NT2/D1 (cell line): ENCODE measurements at regions not wholly inside any gene's neighbourhood (a gene's known extent, or its start where the extent isn't known, plus 50 kb on each side); places are given as distances from the start of the nearest gene placed in this dataset.
"Not testable (repeated sequence)": the region's sequence is repeated elsewhere in the genome, so short reads cannot be mapped to it uniquely, and the experiment has no call there.

Source experiments
- DNase-seq: peaks from one replicate; pipeline ENCODE4 v3.0.0-alpha.2; 2011; ENCODE audit warnings: low read depth, low spot score
- H3K27me3 ChIP-seq: 2 replicates; pipeline ENCODE4 v1.6.0; 2011; ENCODE audit warnings: mild to moderate bottlenecking; ENCODE audit not compliant: insufficient read length, insufficient read depth
- H3K36me3 ChIP-seq: 2 replicates; pipeline ENCODE4 v1.6.1; 2011; ENCODE audit warnings: mild to moderate bottlenecking, low read length, mixed read lengths; ENCODE audit not compliant: insufficient read depth, insufficient read length
- H3K4me1 ChIP-seq: 2 replicates; pipeline ENCODE4 v1.5.1; 2011; ENCODE audit not compliant: insufficient read depth, insufficient read length
- H3K4me3 ChIP-seq: 2 replicates; pipeline ENCODE4 v1.5.1; 2011; ENCODE audit warnings: low read depth; ENCODE audit not compliant: insufficient read length
- H3K9ac ChIP-seq: 2 replicates; pipeline ENCODE4 v1.6.0; 2011; ENCODE audit warnings: low read depth; ENCODE audit not compliant: insufficient read length
- H3K9me3 ChIP-seq: 2 replicates; pipeline ENCODE4 v1.5.1; 2011; ENCODE audit warnings: mild to moderate bottlenecking, low read length; ENCODE audit not compliant: insufficient read depth
- SUZ12 ChIP-seq: IDR thresholded peaks from 2 replicates; pipeline ENCODE4 v1.6.1; 2011; ENCODE audit not compliant: insufficient read length, insufficient read depth; ENCODE audit errors: extremely low read depth
- YY1 ChIP-seq: IDR thresholded peaks from 2 replicates; pipeline ENCODE4 v1.6.1; 2011; ENCODE audit not compliant: insufficient read length, insufficient read depth
- ZNF274 ChIP-seq: IDR thresholded peaks from 2 replicates; pipeline ENCODE4 v1.6.1; 2011; ENCODE audit warnings: mild to moderate bottlenecking, low read depth, low read length

DNA sequence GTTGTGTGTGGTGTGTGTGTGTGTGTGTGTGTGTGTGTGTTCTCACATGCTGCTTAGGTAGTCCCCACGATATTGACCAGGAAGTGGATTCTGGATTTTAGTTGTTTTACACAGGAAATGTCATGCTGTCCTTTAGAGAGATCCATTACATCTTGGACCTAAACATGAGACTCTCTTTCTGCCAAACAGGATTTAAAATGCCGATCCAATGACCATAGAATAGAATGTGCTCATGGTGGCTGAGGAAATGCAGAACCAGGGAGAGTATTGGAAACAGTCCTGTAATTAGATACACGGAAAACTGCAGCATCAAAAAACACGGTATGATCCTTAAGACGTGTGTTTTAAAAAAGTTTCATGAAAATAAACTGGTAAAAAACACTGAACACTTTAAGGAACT, 347.8 kb upstream of the FRG1 start:
- peaks cover 2% of the 10 kb centered on the region for H3K4me1 ChIP-seq
- no peak overlapping the region for H3K9ac ChIP-seq
- no peaks in the 10 kb centered on the region for H3K9me3 ChIP-seq
- DNase-seq = no peak
- no peaks in the 10 kb centered on the region for H3K36me3 ChIP-seq
- no peaks in the 10 kb centered on the region for H3K27me3 ChIP-seq
- H3K4me3 ChIP-seq = no peak overlapping the region
- TF ChIP-seq SUZ12 (no peak), YY1 (no peak), ZNF274 (no peak)

DNA sequence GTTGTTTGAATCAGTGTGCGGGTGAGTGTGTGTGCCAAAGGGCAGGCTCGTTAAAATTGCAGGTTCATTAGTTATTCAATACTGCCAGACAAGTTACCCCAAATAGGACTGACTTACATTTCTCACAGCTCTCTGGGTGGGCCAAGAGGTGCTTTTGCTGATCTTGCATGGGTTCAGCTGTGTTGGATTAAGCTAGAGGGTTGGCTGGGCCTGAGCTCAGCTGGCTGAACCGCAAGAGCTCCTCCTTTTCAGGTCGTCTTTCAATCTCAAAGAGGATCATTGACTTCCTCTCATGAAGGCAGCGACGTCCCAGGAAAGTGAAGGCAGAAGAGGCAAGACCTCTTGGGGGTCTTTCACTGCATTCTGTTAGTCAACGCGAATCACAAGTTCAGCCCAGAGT, 343.3 kb upstream of the FRG1 start:
- no peak for DNase-seq
- no peaks in the 10 kb centered on the region for H3K27me3 ChIP-seq
- no peaks in the 10 kb centered on the region for H3K9me3 ChIP-seq
- peaks cover 2% of the 10 kb centered on the region for H3K4me1 ChIP-seq
- no peaks in the 10 kb centered on the region for H3K36me3 ChIP-seq
- H3K9ac ChIP-seq = no peak overlapping the region
- no peak overlapping the region for H3K4me3 ChIP-seq
- TF ChIP-seq ZNF274 (no peak), SUZ12 (no peak), YY1 (no peak)

DNA sequence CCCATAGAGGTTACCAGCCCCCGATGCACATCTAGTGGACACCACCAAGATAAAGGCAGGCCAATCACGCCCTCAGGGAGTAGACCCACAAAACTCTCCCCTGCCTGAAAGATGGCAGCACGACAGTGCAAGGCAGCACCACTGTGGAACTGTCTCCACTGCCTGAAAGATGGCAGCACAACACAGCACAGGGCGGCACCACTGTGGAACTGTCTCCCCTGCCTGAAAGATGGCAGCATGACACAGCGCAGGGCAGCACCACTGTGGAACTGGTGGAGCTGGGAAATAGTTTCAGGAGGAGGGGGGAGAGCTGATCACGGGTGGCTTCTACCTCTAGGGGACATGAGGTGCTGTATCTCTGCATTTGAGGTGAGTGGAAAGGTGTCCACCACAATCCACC, 340.4 kb upstream of the FRG1 start:
- Histone ChIP-seq H3K36me3 (no peaks in the 10 kb centered on the region), H3K4me1 (peaks cover 2% of the 10 kb centered on the region), H3K27me3 (no peaks in the 10 kb centered on the region), H3K4me3 (no peak overlapping the region), H3K9me3 (no peaks in the 10 kb centered on the region), H3K9ac (no peak overlapping the region)
- DNase-seq = no peak
- TF ChIP-seq YY1 (no peak), SUZ12 (no peak), ZNF274 (no peak)

DNA sequence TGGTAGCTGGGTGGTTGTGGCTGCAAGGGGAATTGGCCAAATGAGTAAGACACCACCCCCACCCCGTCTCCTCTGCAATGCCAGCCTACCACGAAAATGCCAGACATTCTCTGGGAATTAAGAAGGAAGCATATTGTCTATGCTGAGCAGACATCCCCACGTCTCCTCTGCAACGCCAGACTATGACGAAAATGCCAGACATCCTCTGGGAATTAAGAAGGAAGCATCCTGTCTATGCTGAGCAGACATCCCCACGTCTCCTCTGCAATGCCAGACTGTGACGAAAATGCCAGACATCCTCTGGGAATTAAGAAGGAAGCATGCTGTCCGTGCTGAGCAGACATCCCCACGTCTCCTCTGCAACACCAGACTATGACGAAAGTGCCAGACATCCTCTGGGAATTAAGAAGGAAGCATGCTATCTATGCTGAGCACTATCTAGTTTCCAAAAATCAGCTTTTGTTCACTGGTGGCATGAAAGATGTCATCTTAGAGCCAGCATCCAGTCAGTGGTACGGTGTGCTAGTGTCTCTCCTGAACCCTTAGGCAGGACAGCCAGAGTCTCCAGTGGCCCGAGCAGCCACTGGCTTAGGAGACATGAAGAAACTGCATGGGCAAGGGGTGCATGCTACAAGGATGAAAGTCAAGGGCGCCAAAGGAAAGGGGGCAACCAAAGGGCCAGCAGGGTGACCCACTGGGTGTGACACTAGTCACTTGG, 339.8 kb upstream of the FRG1 start:
- peaks cover 2% of the 10 kb centered on the region for H3K4me1 ChIP-seq
- no peak for DNase-seq
- H3K9me3 ChIP-seq = no peaks in the 10 kb centered on the region
- H3K9ac ChIP-seq = no peak overlapping the region
- TF ChIP-seq YY1 (no peak), ZNF274 (no peak), SUZ12 (no peak)
- H3K4me3 ChIP-seq = no peak overlapping the region
- no peaks in the 10 kb centered on the region for H3K27me3 ChIP-seq
- H3K36me3 ChIP-seq = no peaks in the 10 kb centered on the region

DNA sequence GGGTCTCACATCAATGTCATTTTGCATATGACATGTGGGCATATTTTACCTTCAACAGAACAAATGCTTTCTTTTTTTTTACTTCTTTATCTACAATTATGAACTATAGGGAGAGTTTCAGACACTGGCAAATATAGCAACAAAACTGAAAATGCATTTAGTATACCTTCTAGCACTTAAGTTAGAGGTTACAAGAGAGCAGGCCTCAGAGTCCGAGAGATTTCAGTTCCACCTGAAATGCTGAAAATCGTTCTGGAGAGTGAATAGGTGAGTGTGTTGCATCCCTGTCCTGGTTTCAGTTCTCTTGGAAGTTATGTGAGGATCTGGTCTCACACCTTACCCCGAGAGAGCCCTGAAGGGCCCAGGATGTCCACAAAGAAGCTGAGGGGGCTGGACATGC, 337.8 kb upstream of the FRG1 start:
- H3K9ac ChIP-seq, H3K4me1 ChIP-seq, H3K4me3 ChIP-seq, DNase-seq, H3K36me3 ChIP-seq, H3K9me3 ChIP-seq, H3K27me3 ChIP-seq: not testable (repeated sequence)

DNA sequence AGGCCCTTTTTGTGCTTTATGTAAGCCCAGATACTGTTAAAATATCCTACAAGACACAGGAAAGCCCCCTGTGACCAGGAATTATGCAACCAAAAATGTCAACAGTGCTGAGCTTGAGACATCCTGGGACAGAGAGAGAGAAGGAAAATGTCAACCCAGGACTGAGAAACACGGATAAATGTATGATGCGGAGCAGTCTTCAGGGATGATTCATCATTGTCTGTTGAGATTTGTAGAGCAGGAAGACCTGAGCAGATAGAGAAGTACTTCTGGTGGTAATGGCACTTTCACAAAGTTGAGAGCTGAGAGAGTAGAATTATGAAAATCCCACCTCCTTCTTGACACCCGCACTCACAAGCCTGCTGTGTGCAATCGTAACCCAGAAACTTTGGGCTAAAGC, 330.1 kb upstream of the FRG1 start:
- not testable (repeated sequence) for H3K36me3 ChIP-seq, H3K9me3 ChIP-seq, H3K9ac ChIP-seq, DNase-seq, H3K27me3 ChIP-seq, H3K4me1 ChIP-seq, H3K4me3 ChIP-seq

DNA sequence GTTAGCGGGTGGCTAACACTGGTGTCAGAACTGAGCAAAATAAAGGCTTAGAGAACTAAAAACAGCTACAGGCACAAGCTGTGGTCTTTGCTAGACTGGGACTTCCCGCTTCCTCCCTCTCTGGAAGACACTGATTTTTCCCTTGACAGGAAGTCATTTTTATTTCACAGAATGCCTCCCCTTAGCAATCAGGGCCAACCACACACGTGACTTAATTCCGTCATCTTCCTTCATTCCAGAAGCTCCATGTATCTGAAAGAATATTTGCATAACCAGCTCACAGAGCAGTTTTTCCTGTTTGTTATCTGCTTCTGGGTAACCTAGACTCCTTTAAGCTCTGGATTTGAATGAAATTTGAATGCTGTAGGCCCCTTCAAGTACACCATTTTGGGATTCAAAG, 327.5 kb upstream of the FRG1 start:
- TF ChIP-seq SUZ12 = no peak
- TF ChIP-seq YY1 = no peak
- no peak for TF ChIP-seq ZNF274
- no peak for DNase-seq
- Histone ChIP-seq H3K4me3 (no peak overlapping the region), H3K4me1 (no peaks in the 10 kb centered on the region), H3K9ac (no peak overlapping the region), H3K27me3 (no peaks in the 10 kb centered on the region), H3K36me3 (no peaks in the 10 kb centered on the region), H3K9me3 (peaks cover 10% of the 10 kb centered on the region; the same call in 1 of the 2 replicates)

DNA sequence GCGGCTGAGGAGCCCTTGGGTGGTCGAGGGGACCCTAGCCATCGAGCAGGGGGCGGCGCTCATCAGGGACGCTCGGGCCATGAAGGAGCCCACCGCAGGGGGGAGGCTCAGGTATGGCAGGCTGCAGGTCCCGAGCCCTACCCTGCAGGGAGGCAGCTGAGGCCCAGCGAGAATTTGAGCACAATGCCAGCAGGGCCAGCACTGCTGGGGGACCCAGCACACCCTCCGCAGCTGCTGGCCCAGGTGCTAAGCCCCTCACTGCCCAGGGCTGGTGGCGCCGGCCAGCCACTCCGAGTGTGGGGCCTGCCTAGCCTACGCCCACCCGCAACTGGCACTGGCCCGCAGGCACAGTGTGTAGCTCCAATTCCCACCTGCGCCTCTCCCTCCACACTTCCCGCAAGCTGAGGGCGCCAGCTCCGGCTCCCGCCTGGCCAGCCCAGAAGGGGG, 325.4 kb upstream of the FRG1 start:
- TF ChIP-seq YY1 (no peak), SUZ12 (no peak)
- Histone ChIP-seq H3K9me3 (peaks cover 10% of the 10 kb centered on the region; the same call in 1 of the 2 replicates), H3K9ac (no peak overlapping the region), H3K36me3 (no peaks in the 10 kb centered on the region), H3K4me1 (no peaks in the 10 kb centered on the region), H3K27me3 (no peaks in the 10 kb centered on the region), H3K4me3 (no peak overlapping the region)
- no peak for DNase-seq

DNA sequence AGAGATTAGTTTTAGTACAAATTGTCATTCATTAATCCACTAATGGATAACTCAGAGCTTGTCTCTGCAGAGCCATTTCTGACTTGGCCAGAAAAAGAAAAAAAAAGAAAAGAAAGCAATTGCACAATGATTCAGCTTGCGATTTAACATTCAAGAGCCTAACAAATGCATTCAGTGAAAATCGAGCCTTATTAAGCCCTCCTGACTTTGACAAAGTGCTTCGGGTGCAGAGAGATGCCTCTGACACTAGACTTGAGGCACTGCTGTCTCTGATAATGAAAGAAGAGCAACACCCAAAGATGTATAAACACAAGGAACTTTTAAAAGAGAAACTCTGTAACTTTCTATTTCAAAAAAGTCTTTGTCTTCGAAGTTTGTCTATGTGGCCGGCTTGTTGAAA, 322.9 kb upstream of the FRG1 start:
- H3K9ac ChIP-seq, H3K36me3 ChIP-seq, H3K27me3 ChIP-seq, H3K4me3 ChIP-seq, H3K9me3 ChIP-seq, DNase-seq, H3K4me1 ChIP-seq: not testable (repeated sequence)

DNA sequence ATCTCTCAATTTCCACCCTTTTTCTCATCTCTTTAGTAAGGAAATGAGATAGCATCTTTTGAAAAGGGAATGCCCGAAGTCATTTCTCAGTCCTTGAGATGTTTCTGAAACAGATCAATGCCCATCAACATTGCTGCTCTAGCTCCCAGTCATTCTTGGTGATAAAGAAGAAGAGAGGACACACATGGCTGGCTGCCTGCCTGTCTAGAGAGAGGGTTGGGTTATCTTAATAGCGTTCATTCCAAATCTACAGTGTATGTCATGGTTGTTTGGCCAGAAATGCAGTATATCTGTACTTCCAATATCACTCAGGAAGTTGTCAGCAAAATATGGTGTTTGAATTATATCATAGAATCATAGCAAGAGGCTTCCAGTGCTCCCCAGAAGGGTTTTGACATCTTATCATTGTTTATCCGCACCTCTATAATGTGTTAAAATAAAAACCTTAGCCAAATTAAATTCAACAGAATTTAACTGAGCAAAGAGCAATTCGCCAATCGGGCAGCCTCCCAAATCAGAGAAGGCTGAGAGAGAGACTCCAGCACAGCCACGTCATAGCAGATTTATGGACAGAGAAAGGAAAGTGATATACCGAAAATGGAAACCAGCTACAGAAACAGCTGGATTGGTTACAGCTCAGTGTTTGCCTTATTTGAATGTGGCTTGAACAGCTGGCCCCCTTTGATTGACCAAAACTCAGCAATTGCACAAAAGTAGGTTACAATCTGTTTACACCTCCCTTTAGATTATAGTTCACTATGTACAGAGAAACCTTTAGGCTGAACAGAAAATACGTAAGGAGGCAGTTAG, 321.0 kb upstream of the FRG1 start:
- H3K9me3 ChIP-seq, DNase-seq, H3K4me1 ChIP-seq, H3K4me3 ChIP-seq, H3K27me3 ChIP-seq, H3K36me3 ChIP-seq, H3K9ac ChIP-seq: not testable (repeated sequence)

DNA sequence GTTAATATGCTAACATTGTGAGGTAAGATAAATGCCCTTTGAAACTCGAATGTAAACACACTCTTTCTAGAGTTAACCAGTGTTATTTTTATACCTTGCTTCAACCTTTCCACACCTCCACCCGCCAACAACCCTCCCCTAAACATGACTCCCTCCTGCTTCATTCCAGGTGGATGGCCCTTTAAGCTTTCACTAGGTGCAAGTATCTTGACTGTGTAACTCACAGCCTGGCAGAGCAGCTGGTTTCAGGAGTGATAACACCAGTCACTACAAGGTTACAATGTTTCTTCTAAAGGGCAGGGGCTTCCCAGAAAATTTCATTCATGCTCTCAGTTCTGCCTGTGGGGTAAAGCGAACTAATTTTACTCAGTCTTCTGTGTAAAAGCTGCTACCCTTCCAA, 318.1 kb upstream of the FRG1 start:
- not testable (repeated sequence) for H3K36me3 ChIP-seq, DNase-seq, H3K9ac ChIP-seq, H3K4me3 ChIP-seq, H3K9me3 ChIP-seq, H3K4me1 ChIP-seq, H3K27me3 ChIP-seq
